Fibroblast of gingiva (primary cell): ENCODE measurements at regions not wholly inside any gene's neighbourhood (a gene's known extent, or its start where the extent isn't known, plus 50 kb on each side); places are given as distances from the start of the nearest gene placed in this dataset.
A peak's percentile ranks its signal among the peaks of the same experiment; 100 is the strongest.

Experiments used
- DNase-seq: peaks from one replicate; pipeline ENCODE4 v3.0.0-alpha.2; 2011; ENCODE audit warnings: low read depth

DNA sequence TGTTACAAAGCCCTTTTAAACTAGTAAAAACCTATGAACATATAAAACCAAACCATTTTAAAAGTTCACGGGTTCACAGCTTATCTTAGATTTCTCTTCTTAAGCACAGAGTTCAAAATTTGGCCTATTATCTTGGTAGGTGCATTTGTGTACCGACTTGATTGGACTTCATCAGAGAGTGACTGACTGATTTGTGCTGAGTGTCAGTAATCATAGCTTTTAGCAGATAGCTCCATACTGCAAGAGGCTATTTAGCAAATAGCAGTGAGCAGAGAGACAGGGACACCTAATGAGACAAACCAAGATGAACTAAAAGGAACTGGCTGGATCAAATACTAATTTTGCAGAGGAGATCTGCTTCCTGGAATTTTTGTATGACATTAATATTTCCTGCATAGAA is 274.5 kb downstream of the PRR16 start:
- DNase-seq: no peak

GRCh38 chr5:120740989-120741388 is 276.9 kb downstream of the PRR16 start:
- no peak for DNase-seq

DNA sequence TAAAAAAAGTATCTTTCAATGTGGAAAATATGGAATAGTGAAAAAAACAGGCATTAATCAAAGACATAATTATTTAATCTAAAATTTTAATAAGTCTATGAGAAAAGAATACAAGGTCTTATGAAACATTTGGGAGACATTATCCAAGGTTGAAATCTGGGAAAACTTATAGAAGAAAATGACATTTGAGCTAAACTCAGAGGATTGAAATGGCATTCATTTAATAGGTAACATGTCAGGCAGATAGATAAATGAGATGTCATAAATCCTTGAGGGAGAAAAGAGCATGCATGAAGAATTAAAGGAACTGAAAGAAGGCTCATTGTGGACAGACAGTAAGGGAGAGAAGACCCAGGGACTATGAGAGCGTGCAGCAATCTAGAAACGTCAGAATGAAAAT is 284.4 kb downstream of the PRR16 start:
- no peak for DNase-seq

DNA sequence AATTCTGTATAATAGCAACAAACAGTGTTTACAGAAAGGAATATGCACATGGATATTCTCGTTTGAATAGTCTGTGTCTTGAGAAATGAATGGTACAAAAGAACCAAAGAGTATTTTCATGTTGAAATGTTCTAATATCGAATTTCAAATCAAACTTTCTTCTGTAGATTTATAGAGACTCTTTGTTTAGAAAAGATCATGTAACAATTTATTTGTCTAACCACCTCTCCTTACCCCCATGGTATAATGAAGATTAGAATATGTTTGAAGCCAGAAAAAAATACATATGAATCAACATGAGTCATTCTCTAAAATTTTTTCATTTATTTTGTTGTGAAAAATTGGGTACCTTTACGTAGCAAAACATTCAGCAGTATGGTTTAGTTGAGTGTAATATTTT is 285.6 kb downstream of the PRR16 start:
- DNase-seq: peak; percentile 24

GRCh38 chr5:120759587-120759986 is 295.5 kb downstream of the PRR16 start:
- no peak for DNase-seq

DNA sequence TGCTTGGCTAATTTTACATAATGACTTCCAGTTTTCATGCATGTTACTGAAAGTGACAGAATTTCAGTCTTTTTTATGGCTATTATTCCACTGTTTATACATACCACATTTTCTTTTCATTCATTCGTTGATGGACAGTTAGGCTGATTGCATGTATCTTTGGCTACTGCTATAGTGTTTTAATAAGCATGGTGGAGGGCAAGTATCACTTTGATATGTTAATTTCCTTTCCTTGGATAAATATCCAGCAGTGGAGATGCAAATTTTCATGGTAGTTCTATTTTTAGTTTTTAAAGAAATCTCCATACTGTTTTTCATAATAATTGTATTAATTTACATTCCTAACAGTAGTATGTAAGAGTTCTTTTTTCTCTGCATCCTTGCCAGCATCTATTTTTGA is 297.9 kb downstream of the PRR16 start:
- no peak for DNase-seq

DNA sequence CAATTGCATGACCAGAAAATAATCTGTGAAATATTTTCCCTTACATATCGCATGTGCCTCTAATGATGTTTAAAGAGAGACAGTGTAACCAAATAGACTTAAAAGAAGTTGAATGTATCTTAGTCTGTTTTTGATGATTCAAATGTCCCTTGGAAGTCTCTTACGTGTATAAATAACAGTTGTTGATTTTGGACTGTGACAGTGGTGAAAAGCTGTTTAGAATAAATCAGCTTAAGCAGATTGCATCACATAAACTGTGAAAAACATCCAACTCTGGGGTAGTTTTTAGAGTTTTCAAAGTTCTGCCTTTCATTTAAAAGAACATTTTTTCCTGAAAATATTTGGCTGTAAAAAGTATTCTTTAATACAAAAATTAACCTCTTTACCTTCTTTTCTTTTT is 301.1 kb downstream of the PRR16 start:
- peak; percentile 86 for DNase-seq

- DNase-seq: peak; percentile 76
These were observed 303.2 kb downstream of the PRR16 start for GRCh38 chr5:120767178-120767820.

GRCh38 chr5:120769312-120769872 is 305.3 kb downstream of the PRR16 start:
- peak; percentile 78 for DNase-seq

GRCh38 chr5:120771202-120771601 is 307.1 kb downstream of the PRR16 start:
- peak; percentile 24 for DNase-seq

DNA sequence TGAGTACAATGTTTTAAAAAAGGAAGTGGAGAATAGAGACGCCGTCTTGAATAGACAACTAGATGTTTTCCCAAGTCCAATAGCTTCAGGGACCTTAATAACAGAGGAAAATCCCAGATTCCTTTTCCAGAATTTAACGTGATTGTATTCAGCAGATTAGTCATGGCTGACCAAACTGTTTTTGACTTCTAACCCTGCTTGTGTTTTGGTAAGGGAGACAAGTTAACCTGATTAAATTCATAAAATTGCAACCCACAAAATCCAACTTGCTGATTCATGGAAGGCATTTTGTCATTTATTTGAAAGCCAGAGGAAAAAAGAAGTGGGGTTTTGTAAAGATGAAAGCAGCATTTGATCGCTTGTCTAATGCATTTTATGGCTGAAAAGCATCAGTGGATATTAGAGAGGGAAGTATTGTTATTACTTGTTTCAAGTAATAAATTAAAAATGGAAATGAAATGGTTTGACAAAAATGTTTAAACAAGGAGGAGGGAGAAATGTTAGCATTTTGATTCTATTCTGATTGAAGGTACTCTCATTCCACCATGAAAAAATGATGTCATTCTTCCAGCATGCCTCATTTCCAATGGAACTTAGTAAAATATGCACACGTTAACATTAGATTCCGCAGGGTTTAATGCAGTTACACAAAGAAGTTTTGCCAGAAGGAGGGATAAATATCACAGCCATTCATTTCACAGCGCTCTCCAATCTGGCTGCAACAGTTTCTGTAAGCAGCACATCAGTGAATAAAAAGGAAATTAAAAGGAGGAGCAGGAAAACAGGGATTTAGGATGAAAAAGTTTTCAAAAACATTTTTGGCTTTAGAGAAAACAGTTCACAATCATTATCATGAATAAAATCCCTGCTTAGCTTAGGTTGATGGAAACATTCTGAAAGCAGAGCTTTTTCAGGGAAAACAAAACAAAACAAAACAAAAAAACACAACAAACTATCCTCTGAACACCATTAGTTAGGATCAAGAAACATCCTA is 314.7 kb downstream of the PRR16 start:
- DNase-seq: peak; percentile 53

DNA sequence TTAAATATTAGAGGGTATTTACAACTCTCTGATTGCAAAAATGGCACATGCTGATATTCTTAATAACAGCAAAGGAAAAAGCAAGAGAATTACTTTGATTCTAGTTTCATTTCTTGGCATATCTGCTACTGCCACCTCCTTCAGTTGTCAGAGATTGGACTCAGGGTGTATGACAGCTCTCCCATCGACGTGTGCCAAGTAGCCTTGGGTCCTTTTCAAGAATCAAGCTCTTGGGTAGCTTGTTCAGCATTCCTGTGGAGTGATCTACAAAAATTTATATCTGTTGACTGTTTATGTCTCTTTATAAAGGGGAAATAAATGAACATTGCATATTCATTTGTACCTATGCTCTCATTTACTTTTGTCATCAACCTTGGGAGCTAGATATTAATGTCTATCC is 315.6 kb downstream of the PRR16 start:
- peak; percentile 51 for DNase-seq

GRCh38 chr5:120788481-120788880 is 324.4 kb downstream of the PRR16 start:
- DNase-seq: no peak

DNA sequence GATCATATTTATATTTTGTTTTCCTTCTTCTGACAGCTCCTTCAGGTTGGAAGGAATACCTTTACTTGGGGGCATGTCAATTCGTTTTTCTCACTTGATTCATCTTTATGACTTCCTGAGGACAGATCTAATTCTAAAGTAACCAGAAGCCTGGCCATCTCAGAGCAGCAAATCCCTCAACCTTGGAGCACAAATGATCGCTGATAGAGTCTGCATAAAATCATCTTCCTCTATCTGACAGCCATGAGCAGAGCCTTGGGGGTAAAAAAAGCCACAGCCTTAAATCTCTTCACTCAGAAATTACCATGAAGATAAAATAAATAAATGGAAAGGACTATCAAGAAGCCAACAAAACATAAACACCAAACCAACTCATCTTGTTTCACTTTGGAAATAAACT is 325.8 kb downstream of the PRR16 start:
- no peak for DNase-seq

DNA sequence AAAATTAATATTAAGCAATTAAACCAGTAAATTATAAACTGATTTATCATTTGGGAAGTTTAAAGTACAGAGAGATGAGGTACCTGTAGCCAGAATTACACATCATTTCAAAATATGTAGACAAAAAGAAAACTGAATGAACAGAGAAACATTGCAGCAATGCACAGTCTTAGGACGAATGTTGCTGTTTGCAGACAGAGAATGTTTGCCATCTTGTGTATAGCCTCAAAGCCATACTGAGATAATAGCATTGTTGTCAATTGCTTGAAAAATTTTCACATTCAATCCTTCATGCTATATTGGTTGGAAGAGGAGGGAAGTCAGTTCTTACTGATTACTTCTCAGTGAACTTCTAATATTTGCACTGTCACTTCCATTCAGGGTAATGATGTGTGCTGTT is 326.2 kb downstream of the PRR16 start:
- DNase-seq: no peak

- no peak for DNase-seq
These were observed 328.4 kb downstream of the PRR16 start for GRCh38 chr5:120792477-120792876.

GRCh38 chr5:120794121-120794520 is 330.0 kb downstream of the PRR16 start:
- DNase-seq: peak; percentile 15

DNA sequence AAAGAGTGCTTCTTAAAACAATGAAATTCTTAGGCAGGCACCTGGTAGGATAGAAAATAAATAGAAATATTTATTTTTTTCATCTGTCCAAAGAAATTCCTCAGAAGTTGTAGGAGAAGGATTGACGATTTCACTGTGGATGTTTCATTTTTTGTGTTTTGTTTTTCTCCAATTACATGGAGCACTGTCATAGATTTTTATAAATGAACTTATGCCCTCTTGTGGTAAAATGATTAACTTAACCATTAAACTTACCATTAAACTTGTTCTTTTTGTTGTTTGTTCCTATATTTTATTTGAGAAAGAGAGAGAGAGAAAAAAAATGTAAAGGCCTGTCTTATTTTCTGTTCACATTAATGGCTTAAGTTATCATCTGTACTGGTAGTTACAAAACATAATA is 339.2 kb downstream of the PRR16 start:
- peak; percentile 25 for DNase-seq

DNA sequence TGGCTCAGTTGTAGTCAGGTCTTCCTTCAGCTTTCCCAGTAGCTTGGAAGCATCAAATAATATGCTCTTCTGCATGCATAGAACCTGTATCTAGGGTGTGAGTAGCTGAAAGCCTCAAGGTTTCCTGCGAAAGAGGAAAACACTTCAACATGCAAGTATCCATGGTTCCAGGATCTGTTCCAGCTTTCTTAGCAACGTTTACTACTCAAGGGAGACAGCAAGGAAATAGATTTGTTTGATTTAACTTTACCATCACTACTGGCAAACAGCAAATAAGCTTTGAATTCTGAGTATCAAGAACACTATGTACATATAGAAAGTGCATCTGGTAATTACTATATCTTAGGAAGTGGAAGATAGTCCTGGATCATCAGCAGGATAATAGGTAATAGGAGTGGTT is 341.0 kb downstream of the PRR16 start:
- DNase-seq: no peak

GRCh38 chr5:120806202-120806601 is 342.1 kb downstream of the PRR16 start:
- DNase-seq: peak; percentile 74

GRCh38 chr5:120808135-120808534 is 344.0 kb downstream of the PRR16 start:
- no peak for DNase-seq

DNA sequence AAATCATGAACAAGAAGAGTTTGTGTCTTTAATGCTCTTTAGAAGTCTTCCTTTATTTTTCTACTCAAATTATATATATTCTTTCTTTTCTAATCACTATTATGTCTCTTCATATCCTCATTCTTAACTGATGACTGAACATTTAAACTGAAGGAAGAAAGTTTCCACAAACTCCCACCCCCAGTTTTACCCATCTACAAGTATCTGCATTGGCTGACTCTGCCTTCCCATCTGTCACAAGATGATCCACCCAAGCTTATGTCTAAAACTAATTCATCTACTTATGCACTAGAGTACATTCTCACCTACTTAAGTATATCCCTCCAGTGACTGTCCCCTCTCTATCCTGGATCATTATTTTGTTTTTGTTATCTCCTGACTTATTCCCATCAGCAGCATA is 344.5 kb downstream of the PRR16 start:
- DNase-seq: no peak

DNA sequence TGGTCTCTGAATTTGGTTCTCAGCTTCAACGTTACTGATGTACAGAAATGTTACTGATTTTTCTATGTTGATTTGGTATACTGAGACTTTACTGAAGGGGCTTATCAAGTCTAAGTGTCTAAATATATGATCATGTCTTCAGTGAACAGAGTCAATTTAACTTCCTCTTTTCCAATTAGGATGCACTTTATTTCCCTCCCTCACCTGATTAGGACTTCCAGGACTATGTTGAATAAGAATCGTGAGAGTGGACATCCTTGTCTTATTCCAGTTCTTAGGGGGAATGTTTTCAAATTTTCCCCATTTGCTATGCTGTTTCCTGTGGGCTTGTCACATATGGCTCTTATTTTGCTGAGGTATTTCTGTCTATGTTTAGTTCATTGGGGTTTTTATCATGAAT is 349.5 kb downstream of the PRR16 start:
- DNase-seq: no peak
